Right forelimb (tissue), 1 donor: ENCODE measurements at regions not wholly inside any gene's neighbourhood (a gene's known extent, or its start where the extent isn't known, plus 50 kb on each side); places are given as distances from the start of the nearest gene placed in this dataset.
"Not testable (repeated sequence)": the region's sequence is repeated elsewhere in the genome, so short reads cannot be mapped to it uniquely, and the experiment has no call there.

Experiments used
- DNase-seq: peaks from one replicate; pipeline ENCODE4 v3.0.0-alpha.2; 2018

DNA sequence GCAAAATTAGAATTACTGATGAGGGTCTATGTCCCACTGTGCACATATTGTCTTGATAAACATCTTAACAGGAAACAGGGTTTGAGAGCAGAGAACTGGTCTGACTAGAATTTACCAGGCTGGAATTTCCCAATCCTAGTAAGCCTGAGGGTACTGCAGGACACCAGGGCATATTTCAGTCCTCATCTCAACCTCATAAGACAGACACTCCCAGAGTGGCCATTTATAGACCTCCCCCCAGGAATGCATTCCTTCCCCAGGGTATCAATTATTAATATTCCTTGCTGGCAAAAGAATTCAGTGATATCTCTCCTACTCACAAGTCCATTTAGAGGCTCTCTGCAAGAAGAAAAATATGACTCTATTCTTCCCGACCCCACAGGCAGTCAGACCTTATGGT is 325.1 kb upstream of the KLF3 start:
- DNase-seq: not testable (repeated sequence)

DNA sequence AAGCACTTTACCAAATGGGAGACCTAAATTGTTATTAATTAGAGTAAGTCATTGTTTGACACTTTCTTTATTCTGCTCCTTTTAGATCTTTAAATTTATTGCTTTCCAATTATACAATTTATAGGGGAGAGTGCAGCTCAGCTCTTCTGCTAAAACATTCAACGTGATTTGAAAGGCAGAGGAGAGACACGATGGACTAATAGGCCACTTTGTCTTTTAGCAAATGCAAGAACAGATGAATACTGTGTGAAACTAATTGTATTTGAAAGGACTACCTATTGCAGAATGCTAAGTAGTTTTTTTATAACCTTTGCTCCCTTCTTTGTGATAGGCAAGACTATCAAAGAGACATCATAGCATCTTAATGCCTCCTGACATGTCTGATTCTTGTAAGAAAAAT is 320.4 kb upstream of the KLF3 start:
- no peak for DNase-seq

DNA sequence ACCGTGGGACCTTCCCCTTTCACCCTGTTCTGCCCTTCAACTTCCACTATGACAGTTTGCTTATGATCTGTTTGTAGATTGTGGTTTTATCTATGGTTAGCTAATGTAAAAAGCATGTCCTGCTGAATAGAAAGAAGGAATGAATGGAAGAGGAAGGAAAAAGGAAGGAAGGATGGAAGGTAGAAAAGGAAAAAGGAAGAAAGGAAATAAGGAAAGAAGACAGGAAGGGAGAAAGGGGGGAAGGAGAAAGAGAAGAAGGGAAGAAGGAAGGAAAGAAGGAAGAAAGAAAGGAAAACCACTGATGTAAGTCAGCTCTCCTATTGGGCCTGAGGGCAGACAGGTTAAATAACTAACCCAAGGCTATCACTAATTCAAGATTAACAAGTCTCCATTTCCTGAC is 319.1 kb upstream of the KLF3 start:
- no peak for DNase-seq

DNA sequence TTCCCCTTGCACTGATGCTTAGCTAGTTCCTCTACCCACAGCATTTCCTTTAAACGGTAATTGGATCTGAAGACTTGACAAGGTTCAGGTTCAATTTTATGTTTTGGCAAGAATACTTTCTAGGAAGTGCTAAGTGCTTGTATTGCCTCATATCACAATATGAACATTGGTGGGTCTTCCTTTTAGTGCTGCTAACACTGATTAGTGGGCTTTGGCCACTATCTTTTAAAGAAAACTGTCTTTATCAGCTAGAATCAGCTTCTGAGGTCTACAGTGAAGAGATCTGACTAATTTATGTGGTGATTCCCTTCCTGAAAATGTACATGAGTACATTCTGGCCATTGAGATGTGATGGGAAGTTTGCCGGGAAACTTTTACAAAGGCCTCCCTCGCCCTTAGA is 316.7 kb upstream of the KLF3 start:
- DNase-seq: no peak

DNA sequence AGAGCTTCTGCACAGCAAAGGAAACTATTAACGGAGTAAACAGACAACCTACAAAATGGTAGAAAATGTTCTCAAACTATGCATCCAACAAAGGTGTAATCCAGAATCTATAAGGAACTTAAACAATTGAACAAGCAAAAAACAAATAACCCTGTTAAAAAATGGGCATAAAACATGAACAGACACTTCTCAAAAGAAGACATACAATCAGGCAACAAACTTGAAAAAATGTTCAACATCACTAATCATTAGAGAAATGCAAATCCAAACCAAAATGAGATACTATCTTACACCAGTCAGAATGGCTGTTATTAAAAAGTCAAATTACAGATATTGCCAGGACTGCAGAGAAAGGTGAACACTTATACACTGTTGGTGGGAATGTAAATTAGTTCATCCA is 309.6 kb upstream of the KLF3 start:
- no peak for DNase-seq

DNA sequence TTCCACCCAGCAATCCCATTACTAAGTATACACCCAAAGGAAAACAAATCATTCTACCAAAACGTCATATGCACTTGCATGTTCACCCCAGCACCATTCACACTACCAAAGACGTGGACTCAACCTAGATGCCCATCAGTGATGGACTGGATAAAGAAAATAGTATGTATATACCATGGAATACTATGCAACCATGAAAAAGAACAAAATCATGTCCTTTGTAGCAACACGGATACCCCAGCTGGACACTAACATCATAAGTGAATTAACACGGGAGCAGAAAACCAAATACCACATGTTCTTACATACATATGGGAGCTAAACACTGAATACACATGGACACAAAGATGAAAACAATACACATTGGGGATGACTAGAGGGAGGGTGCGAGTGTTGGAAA is 309.1 kb upstream of the KLF3 start:
- DNase-seq: no peak

DNA sequence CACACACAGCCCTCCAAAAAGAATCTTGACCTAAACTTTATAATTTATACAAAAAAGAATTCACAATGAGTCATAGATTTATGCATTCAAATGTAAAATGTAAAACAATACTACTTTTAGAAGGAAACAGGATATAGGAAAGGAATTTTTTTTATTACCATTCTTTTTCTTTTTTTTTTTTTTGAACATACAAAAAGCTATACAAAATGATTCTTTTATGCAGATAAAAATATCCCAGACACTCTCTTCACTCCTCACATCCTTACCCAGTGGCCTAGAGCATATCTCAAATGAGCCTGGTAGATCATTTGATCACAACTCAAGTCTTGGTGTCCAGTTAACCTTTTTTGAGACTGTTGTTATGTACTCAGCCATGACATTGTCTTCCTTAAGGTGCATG is 307.3 kb upstream of the KLF3 start:
- DNase-seq: no peak

DNA sequence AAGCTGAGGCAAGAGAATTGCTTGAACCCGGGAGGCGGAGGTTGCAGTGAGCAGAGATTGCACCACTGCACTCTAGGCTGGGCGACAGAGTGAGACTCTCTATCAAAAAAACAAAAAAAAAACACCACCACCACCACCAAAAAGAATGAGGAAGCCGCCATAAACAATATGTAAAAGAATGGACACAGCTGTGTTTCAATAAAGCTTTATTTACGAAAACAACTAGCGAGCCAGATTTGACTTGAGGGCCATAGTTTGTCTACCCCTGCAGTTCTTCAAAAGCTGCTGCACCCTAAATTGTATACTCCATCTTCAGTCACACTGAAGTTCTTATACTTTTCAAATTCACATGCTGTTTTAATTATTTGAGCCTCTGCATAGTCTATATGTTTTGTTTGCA is 306.5 kb upstream of the KLF3 start:
- DNase-seq: no peak

DNA sequence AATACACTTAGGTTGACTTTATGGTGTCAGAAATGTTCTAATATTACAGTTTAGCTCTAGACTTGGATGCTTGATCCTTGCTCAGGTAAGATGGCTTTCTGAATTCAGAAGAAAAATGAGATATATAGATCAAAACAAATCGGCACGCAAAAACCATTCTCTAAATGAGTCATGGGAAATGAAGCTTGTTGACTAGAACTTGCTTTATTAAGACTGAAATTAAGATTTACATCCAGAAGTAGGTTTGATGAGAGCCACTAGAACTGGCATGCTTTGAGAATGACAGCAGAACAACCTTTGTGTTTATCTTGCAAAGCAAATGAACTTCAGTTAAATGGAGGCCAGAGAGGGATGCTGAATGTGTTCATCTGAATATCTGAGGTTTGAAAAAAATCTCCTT is 304.9 kb upstream of the KLF3 start:
- DNase-seq: no peak

DNA sequence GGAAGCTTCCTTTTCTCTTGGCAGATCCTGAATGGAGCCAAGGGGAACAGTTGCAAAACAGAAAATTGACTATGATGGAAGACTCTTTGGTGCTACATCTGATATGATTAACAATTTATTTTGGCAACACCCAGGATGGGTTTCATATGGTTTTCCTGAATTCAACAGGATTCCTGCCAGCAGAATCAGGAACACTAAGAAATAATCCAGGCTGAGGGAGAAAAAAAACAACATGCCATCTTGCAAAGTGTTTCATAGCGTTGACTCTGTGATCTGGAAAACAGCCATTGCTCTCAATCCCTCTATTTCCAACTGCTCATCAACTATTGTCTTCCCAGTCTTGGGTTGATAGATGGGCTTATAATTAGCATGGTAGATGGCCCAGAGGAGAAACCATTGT is 303.8 kb upstream of the KLF3 start:
- DNase-seq: no peak

DNA sequence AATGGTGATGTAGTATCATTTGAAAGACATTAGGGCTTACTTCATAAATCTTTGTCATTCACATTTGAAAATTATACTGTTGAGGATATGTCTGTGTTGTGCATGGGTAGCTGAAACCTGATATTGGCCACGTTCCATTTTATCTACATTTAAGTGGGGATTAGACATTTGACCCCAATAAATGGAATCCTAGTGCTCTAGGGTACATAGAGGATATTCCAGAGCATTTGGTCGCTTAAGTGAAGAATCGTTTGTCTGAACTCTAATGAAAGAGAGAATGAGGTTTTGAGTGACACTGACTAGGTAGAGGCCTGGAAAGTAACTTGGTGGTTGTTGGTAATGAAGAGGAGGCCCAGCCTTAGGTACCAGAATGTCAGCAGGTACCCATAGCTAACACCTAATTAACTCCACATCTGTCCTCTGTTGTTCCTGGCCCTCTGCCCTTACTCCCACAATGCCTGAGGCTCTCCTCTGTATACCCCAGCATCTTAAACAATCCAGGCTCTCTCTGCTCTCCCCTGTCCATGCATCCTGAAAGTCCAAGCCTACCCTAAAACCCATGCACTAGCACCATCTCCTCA is 299.5 kb upstream of the KLF3 start:
- DNase-seq: no peak

DNA sequence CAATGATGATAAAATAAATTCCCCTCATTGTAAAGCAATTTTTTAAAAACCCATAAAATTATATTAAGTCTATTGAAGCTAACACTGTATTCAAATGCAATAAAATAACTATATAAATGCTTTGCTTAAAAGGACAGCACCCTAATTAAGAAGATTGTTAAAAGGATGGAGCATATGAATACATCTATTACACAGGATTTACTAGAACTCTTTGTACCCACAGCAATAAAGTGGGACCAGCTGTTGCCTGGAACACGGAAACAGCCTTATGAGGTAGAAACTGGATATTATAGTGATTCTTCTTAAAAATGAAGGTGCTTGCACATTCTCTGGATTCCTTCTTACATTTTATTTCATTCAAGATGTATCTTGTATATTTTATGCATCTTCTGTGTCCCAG is 298.7 kb upstream of the KLF3 start:
- no peak for DNase-seq

DNA sequence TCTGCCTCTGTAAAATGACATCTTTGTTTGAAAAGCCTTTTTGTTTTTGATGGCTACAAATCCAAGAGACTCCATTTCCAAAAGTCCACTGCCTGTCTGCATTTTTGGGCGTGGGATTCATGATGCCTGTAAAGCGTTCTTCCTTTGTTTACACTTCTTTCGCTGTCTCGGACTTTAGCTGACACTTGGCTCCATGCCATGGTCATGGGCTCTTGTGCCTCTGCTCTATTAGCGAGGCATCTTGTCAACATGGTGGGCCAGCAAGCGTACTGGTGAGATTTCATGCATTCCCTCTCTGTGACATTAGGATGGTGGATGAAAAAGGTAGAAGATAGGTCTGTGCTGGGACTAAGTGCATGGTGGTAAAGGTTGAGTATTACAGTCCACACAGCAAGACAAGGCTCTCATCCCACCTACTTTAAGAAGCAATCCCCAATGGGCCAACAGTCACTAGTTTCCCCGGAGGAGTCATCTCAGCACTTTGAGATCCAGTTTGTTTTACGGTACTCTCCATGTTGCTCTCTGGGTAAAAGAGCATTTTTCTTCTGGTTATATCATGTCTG is 298.2 kb upstream of the KLF3 start:
- no peak for DNase-seq

DNA sequence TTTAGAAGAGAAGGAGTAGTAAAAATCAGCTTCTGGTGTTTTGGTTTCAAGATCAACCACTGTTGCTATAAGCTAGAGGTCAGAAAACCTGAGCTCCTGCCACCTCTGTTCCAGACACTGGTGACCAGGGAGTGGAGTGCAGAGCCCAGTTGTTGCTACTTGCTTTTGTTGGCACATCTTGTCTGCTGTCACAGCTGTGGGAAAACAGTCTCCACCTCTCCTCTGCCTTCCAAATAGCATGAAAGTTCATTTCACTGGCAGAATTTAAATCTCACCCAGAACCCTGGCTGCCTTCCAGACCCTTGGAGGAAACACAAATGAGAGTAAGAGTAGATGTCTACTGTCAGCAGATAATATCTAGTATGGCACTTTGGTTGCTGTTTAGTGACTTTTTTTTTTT is 297.5 kb upstream of the KLF3 start:
- peak; percentile 51 for DNase-seq

DNA sequence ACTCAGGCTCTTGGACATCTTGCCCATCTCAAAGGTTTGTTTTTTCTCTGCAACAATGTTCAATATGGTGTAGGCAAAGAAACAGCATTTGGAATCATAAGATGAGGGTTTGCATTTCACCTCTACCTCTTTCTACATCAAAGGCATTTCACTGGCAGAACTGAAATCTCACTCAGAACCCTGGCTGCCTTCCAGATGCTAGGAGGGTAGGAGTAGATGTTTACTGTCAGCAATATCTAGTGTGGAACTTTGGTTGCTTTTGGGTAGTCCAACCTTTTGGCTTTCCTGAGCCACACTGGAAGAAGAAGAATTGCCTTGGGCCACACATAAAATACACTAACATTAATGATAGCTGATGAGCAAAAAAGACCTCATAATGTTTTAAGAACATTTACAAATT is 297.0 kb upstream of the KLF3 start:
- DNase-seq: no peak

DNA sequence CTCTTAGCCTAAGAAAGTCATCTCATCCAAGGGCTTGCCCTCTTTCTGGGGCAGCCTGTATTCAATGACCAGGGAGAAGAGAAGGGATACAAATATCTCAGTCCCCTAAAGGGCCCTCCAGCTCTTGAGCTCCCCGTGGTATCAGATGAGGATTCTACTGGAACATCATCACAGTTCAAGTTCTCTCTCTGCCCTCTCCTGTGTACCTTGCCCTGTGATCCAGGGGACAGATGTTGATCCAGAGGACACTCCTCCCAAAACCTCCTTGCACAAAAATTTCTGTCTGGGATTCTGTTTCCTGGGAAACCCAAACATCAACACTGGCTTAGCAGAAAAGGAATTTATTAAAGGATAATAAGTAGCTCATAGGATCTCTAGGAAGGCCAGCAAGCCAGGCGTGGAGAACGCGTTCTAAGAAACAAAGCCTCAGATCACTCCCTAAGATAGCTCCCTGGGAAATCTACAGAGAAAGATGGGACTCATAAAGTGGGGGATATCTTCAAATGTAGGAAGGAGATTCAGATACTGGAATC is 296.3 kb upstream of the KLF3 start:
- DNase-seq: no peak

DNA sequence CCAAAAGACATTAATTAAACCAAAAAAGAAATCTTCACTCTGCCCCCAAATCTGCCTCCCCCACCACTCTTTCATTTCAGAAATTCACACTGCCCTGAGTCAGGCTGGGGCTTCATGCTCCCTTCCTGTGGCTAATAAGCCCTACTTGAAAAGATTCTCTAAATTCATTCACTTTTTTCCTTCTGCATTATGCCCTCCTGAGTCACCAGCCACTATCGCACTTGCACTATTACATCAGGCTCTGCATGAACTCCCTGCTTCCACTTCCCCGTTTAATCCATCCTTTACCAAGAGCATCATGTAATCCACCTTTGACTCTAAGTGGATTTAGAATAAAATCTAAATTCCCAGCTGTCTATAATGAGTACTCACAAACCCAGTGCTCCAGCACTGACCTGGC is 295.4 kb upstream of the KLF3 start:
- no peak for DNase-seq

DNA sequence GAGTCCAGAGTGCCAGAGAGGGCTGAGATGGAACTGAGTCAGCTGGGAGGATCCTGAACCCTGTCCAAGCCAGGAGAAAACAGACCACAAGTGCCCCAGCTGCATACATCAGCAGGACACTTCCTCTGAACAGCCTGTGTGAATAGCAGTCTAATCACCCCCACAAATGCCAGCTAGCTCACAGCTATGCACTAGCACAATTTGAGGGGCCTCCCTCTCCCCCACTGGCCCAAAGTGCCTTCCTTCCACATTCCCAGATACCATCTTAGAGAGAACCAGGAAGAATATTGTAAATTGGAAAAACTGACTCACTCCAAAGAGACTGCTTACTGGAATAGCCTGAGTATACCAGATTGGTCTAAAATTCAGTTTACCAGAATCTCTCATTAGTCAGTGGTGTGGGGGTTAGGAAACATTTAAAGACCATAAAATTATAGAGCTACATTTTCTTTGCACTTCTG is 292.6 kb upstream of the KLF3 start:
- no peak for DNase-seq

DNA sequence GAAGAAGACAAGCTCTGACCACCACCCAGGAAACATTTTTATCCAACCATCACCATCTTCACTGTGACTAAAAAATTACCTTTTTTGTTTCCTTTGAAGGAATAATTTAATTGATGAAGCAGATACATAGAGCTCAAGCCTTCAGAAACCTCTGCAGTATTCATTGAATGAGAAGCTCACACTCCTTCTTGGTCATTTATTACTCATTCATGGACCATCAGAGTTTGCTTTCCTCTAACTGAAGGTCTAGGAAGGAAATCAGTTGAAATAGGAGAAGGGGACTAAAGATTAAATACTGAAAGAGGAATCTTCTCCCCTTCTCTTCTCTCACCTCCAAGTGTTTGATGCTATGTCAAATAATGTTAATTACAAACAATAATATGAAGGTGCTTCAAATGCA is 290.6 kb upstream of the KLF3 start:
- DNase-seq: no peak

DNA sequence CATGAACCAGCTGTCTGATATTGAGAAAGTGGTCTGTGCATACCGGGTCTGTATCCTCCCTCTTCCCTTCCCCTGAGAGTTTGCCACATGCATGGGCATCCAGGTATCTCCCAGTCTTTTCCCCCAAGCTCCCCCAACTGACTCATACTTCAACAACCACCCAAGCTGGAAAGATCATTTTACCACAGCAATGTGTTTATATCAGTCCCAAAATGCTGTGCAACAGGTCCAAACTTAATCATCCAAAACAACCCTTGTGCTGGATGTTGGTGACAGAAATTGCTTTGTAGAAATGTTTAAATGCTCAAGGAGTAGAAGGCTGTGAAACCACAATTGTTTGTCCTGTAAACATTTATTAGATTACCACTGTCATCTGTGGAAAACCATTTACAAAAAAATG is 286.8 kb upstream of the KLF3 start:
- no peak for DNase-seq

DNA sequence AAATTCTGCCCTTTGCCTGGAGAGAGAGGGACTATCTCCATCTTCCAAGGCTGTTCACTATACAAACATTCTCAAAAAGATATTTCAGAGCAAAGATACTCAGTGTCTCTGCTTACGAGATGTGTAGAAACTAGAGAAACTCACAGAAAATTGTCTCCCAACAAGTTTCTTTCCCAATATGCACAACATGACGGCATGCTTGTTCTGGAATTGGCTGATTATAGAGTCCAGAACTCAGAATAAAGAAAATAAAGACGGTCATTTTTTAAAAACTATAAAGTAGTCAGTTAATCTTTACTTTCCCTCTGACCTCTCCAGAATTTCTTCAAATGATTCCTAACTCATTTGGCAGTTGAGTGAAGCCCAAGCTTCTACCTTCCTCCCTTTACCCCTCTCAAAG is 285.5 kb upstream of the KLF3 start:
- no peak for DNase-seq

DNA sequence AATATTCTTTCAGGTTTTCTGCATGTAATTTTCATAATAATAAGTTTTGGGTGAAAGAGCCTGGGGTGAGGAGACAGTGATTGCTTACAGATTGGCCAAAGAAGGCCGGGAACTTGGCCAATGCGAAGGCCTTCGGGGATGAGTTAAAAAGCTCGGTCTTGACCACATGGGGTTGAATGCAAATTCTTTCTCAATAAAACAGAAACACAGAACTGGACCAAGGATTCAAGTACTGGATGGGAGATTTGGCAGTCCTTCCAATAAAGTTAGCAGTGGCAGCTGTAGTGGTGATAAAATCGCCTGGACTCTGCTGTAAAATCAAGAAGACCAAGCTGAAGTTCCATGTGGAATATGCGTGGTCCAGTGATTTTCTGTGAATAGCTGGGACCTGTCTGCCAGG is 282.2 kb upstream of the KLF3 start:
- peak; percentile 52 for DNase-seq

DNA sequence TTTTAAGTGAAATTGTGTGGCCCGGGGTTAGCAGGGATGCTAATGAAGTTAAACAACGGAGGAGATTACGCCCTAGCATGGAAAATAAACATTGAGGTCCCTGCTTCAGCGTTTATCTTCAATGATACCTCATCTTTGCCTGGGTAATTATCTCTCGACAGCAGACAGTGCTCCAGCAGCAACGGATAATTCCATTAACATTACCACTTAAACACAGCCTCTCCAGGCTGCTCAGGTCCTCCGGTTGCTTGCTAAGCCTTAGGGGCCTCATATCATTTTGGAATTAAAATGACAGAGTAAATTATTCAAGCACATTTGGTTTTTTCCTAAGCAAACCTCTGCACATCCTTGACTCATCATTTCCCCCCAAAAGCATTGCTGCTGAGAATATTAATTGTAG is 281.5 kb upstream of the KLF3 start:
- DNase-seq: no peak

DNA sequence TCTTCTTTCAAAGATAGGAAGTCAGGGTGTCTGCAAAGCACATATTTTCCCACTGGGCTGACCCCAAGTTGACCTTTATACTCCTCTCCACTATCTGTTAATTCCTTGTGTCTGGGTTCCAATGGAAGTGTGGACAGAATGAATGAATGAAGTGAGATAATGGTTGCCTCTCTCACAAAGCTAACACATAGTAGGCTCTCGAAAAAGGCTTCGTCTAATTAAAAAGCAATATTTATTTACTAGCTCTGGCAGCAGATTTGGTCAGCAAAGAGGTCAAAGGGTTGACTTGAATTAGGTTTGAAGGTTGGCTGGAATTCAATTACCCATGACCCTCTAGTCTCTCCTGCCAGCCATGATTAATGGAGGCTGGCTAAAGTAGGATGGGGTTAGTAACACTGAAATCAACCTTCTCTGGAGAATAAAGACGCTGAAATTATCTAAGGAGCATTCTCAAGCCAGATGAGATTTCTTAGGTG is 280.3 kb upstream of the KLF3 start:
- DNase-seq: no peak
